Spinal cord (tissue), 9 donors: ENCODE measurements at regions not wholly inside any gene's neighbourhood (a gene's known extent, or its start where the extent isn't known, plus 50 kb on each side); places are given as distances from the start of the nearest gene placed in this dataset.

ENCODE experiments used
- DNase-seq, 6 donors: peaks; one replicate each; pipeline versions ENCODE4 v3.0.0 to v3.0.0-alpha.2; 2013 to 2015; ENCODE audit warnings: low spot score in 6 of 6, low read depth in 4 of 6
- H3K27ac ChIP-seq: one replicate; pipeline ENCODE4 v1.5.1; 2013; ENCODE audit warnings: low read depth, low read length, control low read depth
- H3K27me3 ChIP-seq: one replicate; pipeline ENCODE4 v1.6.1; 2013; ENCODE audit warnings: low read length; ENCODE audit not compliant: control insufficient read depth, insufficient read depth
- H3K36me3 ChIP-seq: one replicate; pipeline ENCODE4 v1.6.1; 2013; ENCODE audit warnings: low read length; ENCODE audit not compliant: control insufficient read depth, insufficient read depth
- H3K4me1 ChIP-seq: one replicate; pipeline ENCODE4 v1.6.1; 2013; ENCODE audit warnings: low read length; ENCODE audit not compliant: control insufficient read depth, insufficient read depth
- H3K4me3 ChIP-seq: one replicate; pipeline ENCODE4 v1.5.1; 2013; ENCODE audit warnings: low read depth, low read length, control low read depth
- H3K9me3 ChIP-seq: one replicate; pipeline ENCODE4 v1.6.1; 2013; ENCODE audit warnings: low read length; ENCODE audit not compliant: control insufficient read depth, insufficient read depth
- WGBS: methylation state at CpG from one replicate; pipeline ENCODE4 v1.1.5; 2013; ENCODE audit warnings: missing lambda C conversion rate; ENCODE audit not compliant: insufficient coverage; 5-methylcytosine and 5-hydroxymethylcytosine counted together
- donor health status: healthy.

DNA sequence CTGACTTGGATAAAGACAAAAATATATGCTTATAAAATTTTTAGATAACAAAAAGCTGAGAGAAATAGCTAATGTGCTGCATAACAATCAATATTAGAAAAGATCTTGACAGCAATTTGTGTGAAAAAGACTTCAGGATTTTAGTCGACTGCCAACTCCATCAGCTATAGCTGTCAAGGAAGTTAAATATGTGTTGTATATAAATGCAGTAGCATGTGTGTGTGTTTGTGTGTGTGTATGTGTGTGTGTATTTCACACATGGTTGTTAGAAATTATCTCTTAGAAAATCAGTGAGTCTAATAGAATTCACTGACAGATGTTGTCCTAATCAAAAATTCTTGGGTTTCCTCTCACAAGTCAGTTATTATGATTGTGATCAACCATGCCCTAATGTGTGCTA lies 171.2 kb downstream of the CASP12 start:
- no CpG with 5 or more reads among the region's 1 CpG for WGBS
- H3K4me3 ChIP-seq = no peak overlapping the region
- no peaks in the 10 kb centered on the region for H3K9me3 ChIP-seq
- H3K27ac ChIP-seq = no peak overlapping the region
- no peaks in the 10 kb centered on the region for H3K36me3 ChIP-seq
- no peaks in the 10 kb centered on the region for H3K4me1 ChIP-seq
- DNase-seq = no peak
- no peaks in the 10 kb centered on the region for H3K27me3 ChIP-seq

DNA sequence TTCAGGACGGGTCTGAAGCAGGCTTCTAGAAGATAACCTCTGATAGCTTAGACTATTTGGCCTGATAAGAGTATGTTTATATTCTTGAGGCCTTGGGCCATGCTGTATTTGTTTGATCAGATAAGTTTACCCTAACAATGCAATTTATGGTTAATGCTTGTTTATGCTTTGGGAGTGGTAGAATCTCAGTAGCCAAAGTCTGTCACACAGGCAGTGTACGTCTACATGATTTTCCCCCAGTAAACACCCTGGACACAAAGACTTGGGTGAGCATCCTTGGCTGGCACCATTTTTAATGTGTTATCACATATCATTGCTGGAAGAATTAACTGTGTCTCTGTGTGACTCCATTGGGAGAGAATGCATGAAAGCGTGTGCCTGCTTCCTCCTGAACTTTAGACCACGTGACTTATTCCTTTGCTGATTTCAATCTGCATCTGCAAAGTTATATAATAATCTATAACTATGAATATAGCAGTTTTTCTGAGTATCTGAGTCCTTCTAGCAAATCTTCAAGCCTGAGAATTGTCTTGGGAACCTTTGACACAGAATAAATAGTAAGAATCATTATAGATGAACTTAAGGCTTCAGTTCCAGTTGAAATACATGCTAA lies 172.4 kb downstream of the CASP12 start:
- no peaks in the 10 kb centered on the region for H3K9me3 ChIP-seq
- no peak for DNase-seq
- H3K36me3 ChIP-seq = no peaks in the 10 kb centered on the region
- no CpG with 5 or more reads among the region's 4 CpGs for WGBS
- H3K27me3 ChIP-seq = no peaks in the 10 kb centered on the region
- no peak overlapping the region for H3K4me3 ChIP-seq
- H3K27ac ChIP-seq = no peak overlapping the region
- H3K4me1 ChIP-seq = no peaks in the 10 kb centered on the region

DNA sequence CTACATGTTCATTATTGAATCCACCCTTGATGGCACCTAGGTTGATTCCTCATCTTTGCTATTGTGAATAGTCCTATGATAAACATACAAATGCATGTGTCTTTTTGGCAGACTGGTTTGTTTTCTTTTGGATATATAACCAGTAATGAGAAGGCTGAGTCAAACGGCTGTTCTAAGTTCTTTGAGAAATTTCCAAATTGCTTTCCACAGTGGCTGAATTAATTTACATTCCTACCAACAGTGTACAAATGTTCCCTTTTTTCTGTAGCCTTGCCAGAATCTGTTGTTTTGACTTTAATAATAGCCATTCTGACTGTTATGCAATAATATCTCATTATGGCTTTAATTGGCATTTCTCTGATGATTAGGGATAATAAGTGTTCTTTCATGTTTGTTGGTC lies 184.9 kb downstream of the CASP12 start:
- no CpG with 5 or more reads among the region's 1 CpG for WGBS
- H3K27me3 ChIP-seq = no peaks in the 10 kb centered on the region
- no peak overlapping the region for H3K27ac ChIP-seq
- DNase-seq = peak in 1 of 6 donors; percentile 17
- H3K36me3 ChIP-seq = no peaks in the 10 kb centered on the region
- H3K9me3 ChIP-seq = no peaks in the 10 kb centered on the region
- H3K4me3 ChIP-seq = no peak overlapping the region
- no peaks in the 10 kb centered on the region for H3K4me1 ChIP-seq

DNA sequence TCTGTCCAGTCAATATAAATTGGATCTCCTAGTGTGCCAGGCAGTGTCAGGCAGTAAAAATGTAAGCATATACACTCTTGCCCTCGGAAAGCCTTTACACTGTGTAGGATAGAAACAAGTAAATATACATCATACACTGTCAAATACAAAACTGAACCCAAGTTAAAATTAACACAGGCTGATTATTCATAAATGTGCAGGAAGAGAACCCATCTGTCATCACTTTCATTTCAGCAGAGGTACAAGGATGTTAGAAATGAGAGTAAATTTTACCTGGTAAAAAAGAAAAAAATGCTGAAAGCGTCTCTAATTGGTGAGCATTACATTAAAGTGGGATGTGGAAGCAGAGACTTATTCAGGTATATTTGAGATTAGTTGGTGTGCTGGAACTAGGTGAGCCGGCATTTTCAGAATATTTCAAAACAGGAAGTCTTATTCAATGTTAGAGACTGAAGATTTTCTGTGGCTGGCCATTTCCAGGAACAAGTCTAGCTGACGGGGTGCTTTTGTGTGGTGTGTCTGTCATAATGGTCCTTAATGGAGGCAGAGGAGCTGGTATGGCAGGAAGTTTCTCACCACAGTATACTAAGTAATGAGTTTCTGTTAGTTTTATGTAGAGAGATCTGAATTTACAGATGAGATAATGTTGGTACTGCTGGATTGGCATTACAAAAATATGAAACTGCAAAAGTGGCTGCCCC lies 192.6 kb downstream of the CASP12 start:
- H3K27ac ChIP-seq = no peak overlapping the region
- no peak overlapping the region for H3K4me3 ChIP-seq
- 88% methylated on average over 3 of the region's 4 CpGs for WGBS
- no peaks in the 10 kb centered on the region for H3K4me1 ChIP-seq
- H3K36me3 ChIP-seq = no peaks in the 10 kb centered on the region
- peak in 1 of 6 donors; percentile 5 for DNase-seq
- H3K9me3 ChIP-seq = no peaks in the 10 kb centered on the region
- H3K27me3 ChIP-seq = no peaks in the 10 kb centered on the region

DNA sequence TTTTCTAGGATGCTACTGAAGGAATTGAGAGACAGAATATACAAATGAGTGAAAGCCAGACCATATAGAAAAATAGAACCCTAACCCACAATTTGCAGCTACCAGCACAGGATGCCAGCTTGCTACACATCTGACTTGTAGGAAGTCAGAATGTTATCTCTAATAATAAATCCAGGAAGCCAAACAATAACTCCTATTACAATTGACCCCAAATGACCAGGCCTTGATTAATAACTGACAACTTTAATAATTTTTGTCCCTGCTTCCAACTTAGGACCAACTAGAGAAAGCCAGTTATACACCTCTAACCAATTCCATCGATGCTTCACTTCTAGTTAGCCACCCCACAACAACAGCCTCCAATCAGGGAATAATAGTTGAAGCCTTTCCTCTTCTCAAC lies 193.4 kb downstream of the CASP12 start:
- DNase-seq = no peak
- Histone ChIP-seq H3K27ac (no peak overlapping the region), H3K36me3 (no peaks in the 10 kb centered on the region), H3K4me3 (no peak overlapping the region), H3K9me3 (no peaks in the 10 kb centered on the region), H3K27me3 (no peaks in the 10 kb centered on the region), H3K4me1 (no peaks in the 10 kb centered on the region)
- 100% methylated on average over 1 of the region's 1 CpG for WGBS

DNA sequence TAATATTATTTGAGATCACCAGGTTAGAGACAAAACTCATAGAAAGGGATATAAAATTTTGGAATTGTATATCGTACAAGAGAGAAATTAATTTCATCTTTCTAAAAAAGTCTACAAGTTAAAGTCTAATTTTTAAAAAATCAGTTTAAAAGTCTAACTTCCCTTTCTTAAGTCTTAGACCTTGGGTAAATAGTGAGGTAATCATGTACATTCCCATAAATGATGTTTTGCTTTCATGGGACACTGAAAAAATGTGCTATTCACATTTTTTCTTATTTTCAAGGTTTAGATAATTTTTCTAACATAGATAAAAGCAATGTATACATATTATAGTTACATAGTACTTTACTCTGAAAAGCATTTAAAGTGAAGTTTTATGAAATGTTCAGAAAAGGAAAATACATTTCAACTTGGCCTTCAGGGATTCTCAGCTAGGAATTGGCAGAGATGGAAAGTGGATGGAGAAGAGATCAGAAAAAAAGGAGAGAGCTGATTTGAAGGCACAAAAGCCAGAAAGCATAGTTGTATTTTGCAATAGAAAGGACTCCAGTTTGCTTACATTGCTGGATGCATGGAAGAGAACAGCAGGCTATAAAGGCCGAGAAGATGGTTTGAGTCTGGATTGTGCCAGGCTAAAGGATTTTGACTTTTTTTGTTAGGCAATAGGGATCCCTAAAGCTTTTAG lies 194.0 kb downstream of the CASP12 start:
- H3K9me3 ChIP-seq = no peaks in the 10 kb centered on the region
- H3K27ac ChIP-seq = no peak overlapping the region
- H3K36me3 ChIP-seq = no peaks in the 10 kb centered on the region
- no peaks in the 10 kb centered on the region for H3K27me3 ChIP-seq
- 100% methylated on average over 1 of the region's 2 CpGs for WGBS
- H3K4me1 ChIP-seq = no peaks in the 10 kb centered on the region
- DNase-seq = no peak
- H3K4me3 ChIP-seq = no peak overlapping the region

DNA sequence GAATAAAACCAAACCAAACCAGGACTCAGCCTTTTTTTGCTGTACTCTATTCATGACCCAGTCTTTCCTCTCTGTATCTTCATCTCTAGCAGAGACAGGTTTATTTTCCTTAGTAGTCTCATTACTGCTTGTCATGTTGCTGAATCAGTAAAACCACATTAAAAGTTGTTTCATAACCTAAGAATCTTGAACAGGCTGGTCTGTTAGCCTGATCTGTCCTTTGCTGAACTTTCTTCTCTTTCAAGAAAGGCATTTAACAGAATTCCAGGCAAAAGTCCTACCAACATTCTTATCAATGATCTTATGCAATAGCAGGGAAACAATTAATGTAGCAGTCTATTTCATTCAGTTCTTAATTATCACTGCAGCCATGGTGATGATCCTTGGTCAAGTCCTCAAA lies 197.7 kb downstream of the CASP12 start:
- Histone ChIP-seq H3K36me3 (no peaks in the 10 kb centered on the region), H3K27me3 (no peaks in the 10 kb centered on the region), H3K4me3 (no peak overlapping the region), H3K27ac (no peak overlapping the region), H3K4me1 (no peaks in the 10 kb centered on the region), H3K9me3 (no peaks in the 10 kb centered on the region)
- no peak for DNase-seq

DNA sequence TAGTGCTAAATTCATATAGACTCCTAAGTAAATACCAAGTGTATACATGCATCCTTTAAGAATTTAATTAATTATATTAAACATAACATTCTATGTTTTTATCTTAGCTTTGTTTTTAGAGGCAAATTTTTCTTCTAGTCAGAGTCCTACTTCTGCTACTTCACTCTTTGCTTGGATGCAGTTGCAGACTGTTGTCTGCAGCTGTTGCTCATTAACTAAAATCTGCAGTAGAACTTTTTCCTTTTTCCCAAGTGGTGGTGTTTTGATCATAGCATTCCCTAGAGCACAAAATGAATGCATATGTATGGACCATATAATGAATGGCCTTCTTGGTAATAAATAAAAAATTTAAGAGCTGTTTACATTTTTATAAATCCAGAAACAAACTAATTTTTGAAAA lies 198.3 kb downstream of the CASP12 start:
- no peaks in the 10 kb centered on the region for H3K9me3 ChIP-seq
- H3K4me3 ChIP-seq = no peak overlapping the region
- no peaks in the 10 kb centered on the region for H3K36me3 ChIP-seq
- no peaks in the 10 kb centered on the region for H3K4me1 ChIP-seq
- no peaks in the 10 kb centered on the region for H3K27me3 ChIP-seq
- H3K27ac ChIP-seq = no peak overlapping the region
- DNase-seq = no peak

DNA sequence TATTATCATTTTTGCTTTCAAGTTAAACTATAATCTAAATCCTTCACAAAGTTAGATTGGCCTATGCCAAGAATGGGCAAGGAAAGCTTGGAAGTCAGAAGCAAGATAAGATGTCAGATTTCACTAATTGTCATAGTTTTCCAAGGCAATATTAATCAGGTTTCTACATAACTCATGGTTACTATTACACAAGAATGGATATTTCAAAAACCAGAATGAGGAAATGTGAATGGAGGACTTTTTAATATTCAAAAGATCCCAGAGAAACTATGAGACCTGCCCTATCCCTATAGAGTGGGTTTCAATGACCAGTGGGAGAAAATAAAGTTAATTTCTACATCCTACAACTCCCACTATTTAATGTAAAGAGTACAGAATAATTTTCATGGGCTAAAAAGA lies 203.2 kb downstream of the CASP12 start:
- Histone ChIP-seq H3K27ac (no peak overlapping the region), H3K4me1 (no peaks in the 10 kb centered on the region), H3K27me3 (no peaks in the 10 kb centered on the region), H3K4me3 (no peak overlapping the region), H3K9me3 (no peaks in the 10 kb centered on the region), H3K36me3 (no peaks in the 10 kb centered on the region)
- no peak for DNase-seq
